ENCODE measurements at regions not wholly inside any gene's neighbourhood (a gene's known extent, or its start where the extent isn't known, plus 50 kb on each side); places are given as distances from the start of the nearest gene placed in this dataset.
A peak's percentile ranks its signal among the peaks of the same experiment; 100 is the strongest.

- Histone ChIP-seq H3K36me3 (ENCODE audit: control insufficient read depth, insufficient read depth, low read length) (no peaks in the 10 kb centered on the region), H3K27ac (ENCODE audit: low read depth, low read length, severe bottlenecking) (no peak overlapping the region), H3K4me1 (ENCODE audit: control insufficient read depth, insufficient read depth, low read length, poor library complexity, severe bottlenecking) (peaks cover 20% of the 10 kb centered on the region), H3K9me3 (ENCODE audit: control insufficient read depth, low read length) (no peaks in the 10 kb centered on the region), H3K4me3 (ENCODE audit: extremely low read depth, insufficient read depth, low read length, poor library complexity, severe bottlenecking) (no peak overlapping the region)
- 60% methylated on average over 1 of the region's 1 CpG; no CpG with 5 or more reads in 1 of the 2 experiments for WGBS, 2 experiments (ENCODE audit: insufficient coverage in 2 of 2)
Measured at GRCh38 chr11:10927538-10927937, 69.7 kb upstream of the ZBED5 start.

DNA sequence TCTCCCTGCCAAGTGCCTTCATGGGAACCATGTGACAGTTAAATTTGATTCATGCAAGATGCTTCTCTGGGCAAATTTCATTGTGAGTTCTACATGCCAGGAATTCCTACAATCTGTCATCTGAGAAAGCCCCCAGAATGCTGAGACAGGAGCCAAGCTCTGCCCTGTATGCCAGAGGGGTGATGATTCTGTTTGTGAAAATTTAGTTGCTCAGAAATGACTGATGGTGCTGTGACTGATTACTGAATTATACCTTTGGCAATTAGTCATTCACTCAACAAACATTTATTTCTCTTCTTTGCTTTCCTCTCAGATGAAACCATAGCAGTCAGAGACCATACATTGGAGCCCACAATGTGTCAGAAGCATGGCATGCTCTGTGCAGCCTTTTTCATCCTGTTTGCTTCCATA, 69.0 kb upstream of the ZBED5 start:
- Histone ChIP-seq H3K4me1 (ENCODE audit: control insufficient read depth, insufficient read depth, low read length, poor library complexity, severe bottlenecking) (peaks cover 14% of the 10 kb centered on the region), H3K36me3 (ENCODE audit: control insufficient read depth, insufficient read depth, low read length) (no peaks in the 10 kb centered on the region), H3K4me3 (ENCODE audit: extremely low read depth, insufficient read depth, low read length, poor library complexity, severe bottlenecking) (no peak overlapping the region), H3K9me3 (ENCODE audit: control insufficient read depth, low read length) (no peaks in the 10 kb centered on the region), H3K27ac (ENCODE audit: low read depth, low read length, severe bottlenecking) (no peak overlapping the region)

- H3K27ac ChIP-seq (ENCODE audit: low read depth, low read length, severe bottlenecking), result peak overlapping the region; percentile 62
- no peaks in the 10 kb centered on the region for H3K36me3 ChIP-seq (ENCODE audit: control insufficient read depth, insufficient read depth, low read length)
- H3K4me3 ChIP-seq (ENCODE audit: extremely low read depth, insufficient read depth, low read length, poor library complexity, severe bottlenecking), result no peak overlapping the region
- H3K9me3 ChIP-seq (ENCODE audit: control insufficient read depth, low read length), result no peaks in the 10 kb centered on the region
- H3K4me1 ChIP-seq (ENCODE audit: control insufficient read depth, insufficient read depth, low read length, poor library complexity, severe bottlenecking), result peaks cover 13% of the 10 kb centered on the region
- WGBS, 2 experiments (ENCODE audit: insufficient coverage in 2 of 2), result 96 to 100% methylated on average over 4 to 5 of the region's 6 CpGs
Measured at GRCh38 chr11:10925149-10925926, 67.5 kb upstream of the ZBED5 start.

DNA sequence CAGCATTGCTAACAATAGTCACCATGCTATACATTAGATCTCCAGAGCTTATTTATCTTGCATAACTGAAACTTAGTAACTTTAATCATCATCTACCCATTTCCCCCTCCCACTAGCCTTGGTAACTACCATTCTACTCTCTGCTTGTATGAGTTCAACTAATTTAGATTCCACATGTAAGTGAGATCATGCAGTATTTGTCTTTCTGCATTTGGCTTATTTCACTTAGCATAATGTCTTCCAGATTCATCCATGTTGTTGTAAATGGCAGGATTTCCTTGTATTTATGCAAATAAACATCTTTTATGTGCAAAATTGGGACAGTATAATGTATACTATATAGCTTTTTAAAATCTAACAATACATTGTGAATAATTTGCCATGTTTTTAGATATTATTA, 66.0 kb upstream of the ZBED5 start:
- Histone ChIP-seq H3K4me3 (ENCODE audit: extremely low read depth, insufficient read depth, low read length, poor library complexity, severe bottlenecking) (no peak overlapping the region), H3K36me3 (ENCODE audit: control insufficient read depth, insufficient read depth, low read length) (no peaks in the 10 kb centered on the region), H3K9me3 (ENCODE audit: control insufficient read depth, low read length) (peaks cover under 1% of the 10 kb centered on the region), H3K27ac (ENCODE audit: low read depth, low read length, severe bottlenecking) (no peak overlapping the region), H3K4me1 (ENCODE audit: control insufficient read depth, insufficient read depth, low read length, poor library complexity, severe bottlenecking) (peaks cover 13% of the 10 kb centered on the region)

GRCh38 chr11:10922892-10923291, 65.0 kb upstream of the ZBED5 start:
- no peak overlapping the region for H3K27ac ChIP-seq (ENCODE audit: low read depth, low read length, severe bottlenecking)
- no peak overlapping the region for H3K4me3 ChIP-seq (ENCODE audit: extremely low read depth, insufficient read depth, low read length, poor library complexity, severe bottlenecking)
- 86% methylated on average over 1 of the region's 1 CpG; no CpG with 5 or more reads in 1 of the 2 experiments for WGBS, 2 experiments (ENCODE audit: insufficient coverage in 2 of 2)
- H3K36me3 ChIP-seq (ENCODE audit: control insufficient read depth, insufficient read depth, low read length), result no peaks in the 10 kb centered on the region
- peaks cover 13% of the 10 kb centered on the region for H3K4me1 ChIP-seq (ENCODE audit: control insufficient read depth, insufficient read depth, low read length, poor library complexity, severe bottlenecking)
- peaks cover 9% of the 10 kb centered on the region for H3K9me3 ChIP-seq (ENCODE audit: control insufficient read depth, low read length)

DNA sequence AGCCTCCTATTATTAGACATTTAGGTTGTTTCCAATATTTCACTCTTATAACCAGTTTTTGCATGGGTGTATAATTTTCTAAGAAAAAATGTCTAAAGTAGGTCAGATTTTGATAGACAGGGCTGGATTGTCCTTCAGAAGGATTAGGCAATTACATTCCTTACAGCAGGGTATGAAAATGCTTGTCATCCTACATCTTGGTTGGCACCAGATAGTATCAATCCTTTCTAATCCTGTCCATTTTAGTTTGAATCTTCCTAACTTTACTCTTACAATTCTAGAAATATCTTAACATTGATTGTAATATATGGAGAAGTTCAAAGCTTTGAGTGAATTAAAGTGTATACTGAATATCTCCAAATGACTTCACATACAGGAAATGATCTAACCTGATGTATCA, 63.0 kb upstream of the ZBED5 start:
- H3K4me1 ChIP-seq (ENCODE audit: control insufficient read depth, insufficient read depth, low read length, poor library complexity, severe bottlenecking), result peaks cover 13% of the 10 kb centered on the region
- H3K27ac ChIP-seq (ENCODE audit: low read depth, low read length, severe bottlenecking), result no peak overlapping the region
- peaks cover 21% of the 10 kb centered on the region for H3K9me3 ChIP-seq (ENCODE audit: control insufficient read depth, low read length)
- H3K36me3 ChIP-seq (ENCODE audit: control insufficient read depth, insufficient read depth, low read length), result no peaks in the 10 kb centered on the region
- H3K4me3 ChIP-seq (ENCODE audit: extremely low read depth, insufficient read depth, low read length, poor library complexity, severe bottlenecking), result no peak overlapping the region

- H3K4me1 ChIP-seq (ENCODE audit: control insufficient read depth, insufficient read depth, low read length, poor library complexity, severe bottlenecking), result peaks cover 10% of the 10 kb centered on the region
- WGBS, 2 experiments (ENCODE audit: insufficient coverage in 2 of 2), result 67% methylated on average over 1 of the region's 1 CpG; no CpG with 5 or more reads in 1 of the 2 experiments
- H3K4me3 ChIP-seq (ENCODE audit: extremely low read depth, insufficient read depth, low read length, poor library complexity, severe bottlenecking), result no peak overlapping the region
- H3K9me3 ChIP-seq (ENCODE audit: control insufficient read depth, low read length), result peaks cover 21% of the 10 kb centered on the region
- no peaks in the 10 kb centered on the region for H3K36me3 ChIP-seq (ENCODE audit: control insufficient read depth, insufficient read depth, low read length)
- H3K27ac ChIP-seq (ENCODE audit: low read depth, low read length, severe bottlenecking), result no peak overlapping the region
Measured at GRCh38 chr11:10920205-10920604, 62.4 kb upstream of the ZBED5 start.

DNA sequence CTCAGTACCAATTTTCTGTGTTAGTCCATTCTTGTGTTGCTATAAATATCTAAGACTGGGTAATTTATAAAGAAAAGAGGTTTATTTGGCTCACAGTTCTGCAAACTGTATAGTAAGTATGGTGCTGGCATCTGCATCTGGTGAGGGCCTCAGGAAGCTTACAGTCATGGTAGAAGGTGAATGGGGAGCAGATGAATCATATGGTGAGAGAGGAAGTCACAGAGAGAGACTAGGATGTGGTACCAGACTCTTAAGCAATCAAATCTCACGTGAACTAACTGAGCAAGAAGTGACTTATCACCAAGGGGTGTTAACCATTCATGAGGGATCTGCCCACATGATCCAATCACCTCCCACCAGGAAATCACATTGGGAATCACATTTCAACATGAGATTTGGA, 60.8 kb upstream of the ZBED5 start:
- WGBS, 2 experiments (ENCODE audit: insufficient coverage in 2 of 2), result 100% methylated on average over 1 of the region's 1 CpG; no CpG with 5 or more reads in 1 of the 2 experiments
- Histone ChIP-seq H3K9me3 (ENCODE audit: control insufficient read depth, low read length) (peaks cover 21% of the 10 kb centered on the region), H3K4me1 (ENCODE audit: control insufficient read depth, insufficient read depth, low read length, poor library complexity, severe bottlenecking) (no peaks in the 10 kb centered on the region), H3K36me3 (ENCODE audit: control insufficient read depth, insufficient read depth, low read length) (no peaks in the 10 kb centered on the region), H3K27ac (ENCODE audit: low read depth, low read length, severe bottlenecking) (no peak overlapping the region), H3K4me3 (ENCODE audit: extremely low read depth, insufficient read depth, low read length, poor library complexity, severe bottlenecking) (no peak overlapping the region)

DNA sequence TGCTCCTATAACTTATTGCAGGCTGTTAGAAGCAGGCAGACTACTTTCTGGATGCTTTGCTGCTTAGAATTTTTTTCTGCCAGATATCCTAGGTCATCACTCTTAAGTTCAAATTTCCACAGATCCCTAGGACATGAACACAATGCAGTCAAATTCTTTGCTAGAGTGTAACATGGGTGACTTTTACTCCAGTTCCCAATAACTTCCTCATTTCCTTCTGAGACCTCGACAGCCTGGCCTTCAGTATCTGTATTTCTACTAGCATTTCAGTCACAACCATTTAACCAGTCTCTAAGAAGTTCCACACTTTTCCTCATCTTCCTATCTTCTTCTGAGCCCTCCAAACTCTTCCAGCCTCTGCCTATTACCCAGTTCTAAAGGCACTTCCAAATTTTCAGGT, 60.4 kb upstream of the ZBED5 start:
- no peak overlapping the region for H3K27ac ChIP-seq (ENCODE audit: low read depth, low read length, severe bottlenecking)
- H3K9me3 ChIP-seq (ENCODE audit: control insufficient read depth, low read length), result peaks cover 21% of the 10 kb centered on the region
- no peak overlapping the region for H3K4me3 ChIP-seq (ENCODE audit: extremely low read depth, insufficient read depth, low read length, poor library complexity, severe bottlenecking)
- 88 to 100% methylated on average over 1 of the region's 1 CpG for WGBS, 2 experiments (ENCODE audit: insufficient coverage in 2 of 2)
- H3K36me3 ChIP-seq (ENCODE audit: control insufficient read depth, insufficient read depth, low read length), result no peaks in the 10 kb centered on the region
- H3K4me1 ChIP-seq (ENCODE audit: control insufficient read depth, insufficient read depth, low read length, poor library complexity, severe bottlenecking), result no peaks in the 10 kb centered on the region

GRCh38 chr11:10917802-10918201, 59.9 kb upstream of the ZBED5 start:
- no peaks in the 10 kb centered on the region for H3K36me3 ChIP-seq (ENCODE audit: control insufficient read depth, insufficient read depth, low read length)
- H3K27ac ChIP-seq (ENCODE audit: low read depth, low read length, severe bottlenecking), result no peak overlapping the region
- WGBS, 2 experiments (ENCODE audit: insufficient coverage in 2 of 2), result 40 to 50% methylated on average over 1 of the region's 1 CpG
- H3K4me1 ChIP-seq (ENCODE audit: control insufficient read depth, insufficient read depth, low read length, poor library complexity, severe bottlenecking), result no peaks in the 10 kb centered on the region
- peaks cover 21% of the 10 kb centered on the region for H3K9me3 ChIP-seq (ENCODE audit: control insufficient read depth, low read length)
- no peak overlapping the region for H3K4me3 ChIP-seq (ENCODE audit: extremely low read depth, insufficient read depth, low read length, poor library complexity, severe bottlenecking)

DNA sequence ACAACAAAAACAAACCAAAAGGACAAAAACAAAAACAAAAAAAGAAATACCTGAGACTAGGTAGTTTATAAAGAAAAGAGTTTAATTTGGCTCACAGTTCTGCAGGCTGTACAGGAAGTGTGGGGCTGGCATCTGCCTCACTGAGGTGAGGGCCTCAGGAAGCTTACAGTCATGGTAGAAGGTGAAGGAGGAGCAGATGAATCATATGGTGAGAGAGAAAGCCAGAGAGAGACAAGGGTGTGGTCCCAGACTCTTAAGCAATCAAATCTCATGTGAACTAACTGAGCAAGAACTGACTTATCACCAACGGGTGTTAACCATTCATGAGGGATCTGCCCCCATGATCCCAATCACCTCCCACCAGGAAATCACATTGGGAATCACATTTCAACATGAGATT, 58.8 kb upstream of the ZBED5 start:
- H3K36me3 ChIP-seq (ENCODE audit: control insufficient read depth, insufficient read depth, low read length), result no peaks in the 10 kb centered on the region
- peaks cover 21% of the 10 kb centered on the region for H3K9me3 ChIP-seq (ENCODE audit: control insufficient read depth, low read length)
- H3K4me3 ChIP-seq (ENCODE audit: extremely low read depth, insufficient read depth, low read length, poor library complexity, severe bottlenecking), result no peak overlapping the region
- H3K4me1 ChIP-seq (ENCODE audit: control insufficient read depth, insufficient read depth, low read length, poor library complexity, severe bottlenecking), result no peaks in the 10 kb centered on the region
- WGBS, 2 experiments (ENCODE audit: insufficient coverage in 2 of 2), result 0% methylated on average over 1 of the region's 1 CpG
- H3K27ac ChIP-seq (ENCODE audit: low read depth, low read length, severe bottlenecking), result no peak overlapping the region
